Activated CD4-positive, alpha-beta T cell treated with anti-CD3 and anti-CD28 coated beads, Interleukin-2, amount 10 ng/mL, durations not matched to agents 7 days and 5 days (primary cell): ENCODE measurements at regions not wholly inside any gene's neighbourhood (a gene's known extent, or its start where the extent isn't known, plus 50 kb on each side); places are given as distances from the start of the nearest gene placed in this dataset.

Source experiments
- CTCF ChIA-PET: fragments of 350-600 bp; sonication (Branson Sonifier 250); formaldehyde crosslinking; loops from one replicate; lab custom pipeline; 2021; ENCODE audit warnings: antibody characterized with exemption; lab: Charles Lee
- POLR2A ChIA-PET: fragments of 350-600 bp; sonication (Branson Sonifier 250); formaldehyde crosslinking; loops from one replicate; lab custom pipeline; 2021; ENCODE audit warnings: antibody characterized with exemption; lab: Charles Lee
- DNase-seq: peaks from one replicate; pipeline ENCODE4 v3.0.0-alpha.2; 2020
- H3K27ac Mint-ChIP-seq: one replicate; pipeline ENCODE4 v1.8.0; 2021; ENCODE audit warnings: mild to moderate bottlenecking, moderate library complexity, mixed read lengths
- H3K27me3 Mint-ChIP-seq: one replicate; pipeline ENCODE4 v1.8.0; 2021; ENCODE audit warnings: mixed read lengths
- H3K36me3 Mint-ChIP-seq: one replicate; pipeline ENCODE4 v1.8.0; 2021; ENCODE audit warnings: low read depth, mixed read lengths
- H3K4me1 Mint-ChIP-seq: one replicate; pipeline ENCODE4 v1.8.0; 2021; ENCODE audit warnings: mixed read lengths
- H3K4me3 Mint-ChIP-seq: one replicate; pipeline ENCODE4 v1.8.0; 2021; ENCODE audit warnings: mild to moderate bottlenecking, moderate library complexity, mixed read lengths
- H3K9me3 Mint-ChIP-seq: one replicate; pipeline ENCODE4 v1.8.0; 2021; ENCODE audit warnings: mixed read lengths

DNA sequence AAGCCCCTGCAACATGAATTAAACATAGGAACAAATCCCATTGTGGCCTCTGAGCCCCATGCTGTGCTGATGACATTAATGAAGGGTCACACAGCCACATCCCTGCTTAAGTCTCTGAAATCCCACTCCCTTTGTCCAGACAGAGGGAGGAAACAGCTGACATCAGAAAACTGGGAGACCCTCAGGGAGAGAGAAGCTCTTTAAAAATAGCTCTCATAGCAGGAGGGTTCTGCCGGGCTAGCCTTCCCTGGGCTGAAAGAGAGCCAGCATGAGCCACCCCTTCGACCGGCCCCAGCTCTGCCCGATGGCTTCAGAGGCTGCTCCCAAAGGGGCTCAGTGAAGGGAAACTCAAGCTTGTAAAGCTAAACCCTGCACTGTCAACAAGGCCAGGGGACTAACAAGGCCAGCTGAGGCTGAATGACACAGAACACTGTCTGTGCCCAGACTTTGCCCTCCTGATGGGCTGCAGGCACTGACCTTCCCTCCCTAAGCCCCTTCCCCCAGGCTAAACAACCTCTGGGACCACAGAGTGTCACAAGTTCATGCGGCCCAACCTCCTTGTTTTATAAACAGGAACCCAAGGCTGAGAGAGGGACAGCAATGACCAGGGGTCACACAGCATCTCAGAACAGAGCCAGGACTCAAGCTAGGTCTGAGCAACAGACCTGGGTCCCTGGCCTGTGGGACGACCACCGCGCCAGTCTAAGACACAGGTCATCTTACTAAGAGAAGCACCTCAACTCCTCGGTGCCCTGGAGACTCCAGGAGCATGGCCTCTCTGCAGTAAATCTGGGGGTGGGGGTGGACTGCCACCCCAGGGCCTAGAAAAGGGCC, 163.8 kb downstream of the CHST1 start:
- ChIA-PET POLR2A (no interaction called here), CTCF (no interaction called here)
- H3K36me3 Mint-ChIP-seq = no peaks in the 10 kb centered on the region
- no peaks in the 10 kb centered on the region for H3K4me1 Mint-ChIP-seq
- H3K27me3 Mint-ChIP-seq = peaks cover 24% of the 10 kb centered on the region
- no peaks in the 10 kb centered on the region for H3K9me3 Mint-ChIP-seq
- no peak overlapping the region for H3K4me3 Mint-ChIP-seq
- H3K27ac Mint-ChIP-seq = no peak overlapping the region
- DNase-seq = no peak

GRCh38 chr11:45500451-45500850, 165.0 kb downstream of the CHST1 start:
- no peaks in the 10 kb centered on the region for H3K36me3 Mint-ChIP-seq
- CTCF ChIA-PET = no interaction called here
- H3K4me3 Mint-ChIP-seq = no peak overlapping the region
- POLR2A ChIA-PET = no interaction called here
- H3K27me3 Mint-ChIP-seq = peaks cover 25% of the 10 kb centered on the region
- no peak overlapping the region for H3K27ac Mint-ChIP-seq
- no peak for DNase-seq
- no peaks in the 10 kb centered on the region for H3K4me1 Mint-ChIP-seq
- H3K9me3 Mint-ChIP-seq = no peaks in the 10 kb centered on the region

GRCh38 chr11:45494738-45495137, 170.7 kb downstream of the CHST1 start:
- no peak overlapping the region for H3K4me3 Mint-ChIP-seq
- ChIA-PET POLR2A (no interaction called here), CTCF (no interaction called here)
- H3K36me3 Mint-ChIP-seq = no peaks in the 10 kb centered on the region
- H3K9me3 Mint-ChIP-seq = no peaks in the 10 kb centered on the region
- no peak overlapping the region for H3K27ac Mint-ChIP-seq
- H3K4me1 Mint-ChIP-seq = no peaks in the 10 kb centered on the region
- DNase-seq = no peak
- H3K27me3 Mint-ChIP-seq = peaks cover 32% of the 10 kb centered on the region

DNA sequence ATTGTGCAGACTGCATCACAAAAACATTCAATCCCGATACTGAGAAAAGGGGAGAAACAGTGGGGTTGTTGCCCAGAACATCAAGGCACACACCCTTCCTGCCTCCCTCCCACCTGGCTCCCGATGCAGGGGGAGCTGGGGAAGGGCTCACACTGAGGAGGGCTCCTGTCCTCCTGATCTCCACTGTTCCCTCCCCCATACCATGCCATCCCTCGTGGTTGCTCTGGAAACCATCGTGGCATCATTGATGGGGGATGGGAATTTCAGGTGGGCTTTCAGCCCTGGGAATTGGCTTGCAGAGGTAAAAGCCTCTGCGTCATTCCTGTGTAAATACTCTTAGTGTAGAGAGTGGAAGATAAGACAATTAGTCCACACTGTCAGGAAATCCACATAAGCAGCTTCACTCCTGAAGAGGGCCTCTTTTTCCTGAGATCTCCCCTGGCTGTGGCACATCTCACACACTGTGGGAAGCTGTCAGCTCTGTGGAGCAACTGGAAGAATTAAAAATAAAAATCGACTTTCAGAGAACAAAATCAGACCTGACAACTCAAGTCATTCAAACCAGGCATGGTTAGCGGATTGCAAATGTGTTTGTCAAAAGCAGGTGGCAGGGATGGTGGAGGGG, 176.0 kb downstream of the CHST1 start:
- POLR2A ChIA-PET = no interaction called here
- Mint-ChIP-seq H3K27ac (no peak overlapping the region), H3K9me3 (no peaks in the 10 kb centered on the region), H3K36me3 (no peaks in the 10 kb centered on the region), H3K4me1 (no peaks in the 10 kb centered on the region), H3K4me3 (no peak overlapping the region), H3K27me3 (peaks cover 6% of the 10 kb centered on the region)
- DNase-seq = no peak
- CTCF ChIA-PET = no interaction called here

DNA sequence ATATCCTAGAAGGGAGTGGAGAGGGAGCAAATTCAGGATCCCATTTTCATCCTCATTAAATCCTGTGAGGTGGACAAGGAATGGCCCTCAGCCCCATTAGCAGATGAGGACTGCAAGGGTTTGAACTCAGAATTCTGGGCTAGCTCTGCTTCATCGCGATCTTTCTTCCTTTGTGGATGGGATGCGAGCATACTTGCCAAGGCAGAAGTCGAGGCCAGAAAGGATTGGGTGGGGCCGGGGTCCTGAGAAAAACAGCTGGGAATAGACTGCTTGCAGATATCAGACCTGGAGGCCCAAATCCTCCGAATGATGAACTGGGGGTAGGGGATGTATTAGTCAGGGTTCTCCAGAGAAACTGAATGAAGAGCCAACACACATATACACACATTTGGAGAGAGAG, 179.0 kb downstream of the CHST1 start:
- Mint-ChIP-seq H3K27me3 (peaks cover 3% of the 10 kb centered on the region), H3K36me3 (no peaks in the 10 kb centered on the region), H3K4me3 (no peak overlapping the region), H3K9me3 (no peaks in the 10 kb centered on the region), H3K4me1 (no peaks in the 10 kb centered on the region), H3K27ac (no peak overlapping the region)
- ChIA-PET POLR2A (no interaction called here), CTCF (no interaction called here)
- DNase-seq = no peak

GRCh38 chr11:45485070-45485707, 180.2 kb downstream of the CHST1 start:
- H3K27ac Mint-ChIP-seq = no peak overlapping the region
- ChIA-PET CTCF (interaction anchor here (0.6 kb wide), 1 partner anchor 105 kb away, joined by 3 read pairs; no protein-coding TSS in a partner anchor), POLR2A (no interaction called here)
- no peaks in the 10 kb centered on the region for H3K27me3 Mint-ChIP-seq
- no peaks in the 10 kb centered on the region for H3K4me1 Mint-ChIP-seq
- no peaks in the 10 kb centered on the region for H3K9me3 Mint-ChIP-seq
- no peak overlapping the region for H3K4me3 Mint-ChIP-seq
- DNase-seq = no peak
- H3K36me3 Mint-ChIP-seq = no peaks in the 10 kb centered on the region

GRCh38 chr11:45484326-45484883, 181.0 kb downstream of the CHST1 start:
- Mint-ChIP-seq H3K36me3 (no peaks in the 10 kb centered on the region), H3K27ac (no peak overlapping the region), H3K4me3 (no peak overlapping the region), H3K9me3 (no peaks in the 10 kb centered on the region), H3K27me3 (no peaks in the 10 kb centered on the region), H3K4me1 (no peaks in the 10 kb centered on the region)
- POLR2A ChIA-PET = no interaction called here
- CTCF ChIA-PET = interaction anchor here (0.6 kb wide), 1 partner anchor 105 kb away, joined by 3 read pairs; no protein-coding TSS in a partner anchor
- DNase-seq = no peak

GRCh38 chr11:45483416-45483815, 182.0 kb downstream of the CHST1 start:
- DNase-seq = no peak
- POLR2A ChIA-PET = no interaction called here
- no peak overlapping the region for H3K4me3 Mint-ChIP-seq
- H3K27ac Mint-ChIP-seq = no peak overlapping the region
- no peaks in the 10 kb centered on the region for H3K4me1 Mint-ChIP-seq
- CTCF ChIA-PET = no interaction called here
- no peaks in the 10 kb centered on the region for H3K36me3 Mint-ChIP-seq
- H3K9me3 Mint-ChIP-seq = no peaks in the 10 kb centered on the region
- H3K27me3 Mint-ChIP-seq = peaks cover 2% of the 10 kb centered on the region

DNA sequence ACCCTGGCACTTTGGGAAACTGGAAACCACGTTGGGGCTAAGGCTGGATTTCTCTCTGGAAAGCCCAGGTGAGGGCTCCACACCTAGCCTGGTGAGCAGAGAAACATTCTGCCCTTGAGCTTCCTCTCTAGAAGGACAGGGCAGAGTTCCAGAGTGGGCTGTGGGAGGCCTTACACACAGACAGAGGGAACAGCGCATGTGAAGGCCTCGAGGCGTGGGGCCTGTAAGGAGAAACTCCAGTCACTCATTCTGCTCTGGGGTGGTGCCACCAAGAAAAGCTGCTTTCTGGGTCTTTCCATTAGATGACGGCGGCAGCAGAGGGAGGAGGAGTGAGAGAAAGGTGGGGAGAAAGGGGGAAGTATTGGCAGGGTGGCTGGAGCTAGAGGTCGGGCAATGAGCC, 183.1 kb downstream of the CHST1 start:
- no peaks in the 10 kb centered on the region for H3K36me3 Mint-ChIP-seq
- H3K27me3 Mint-ChIP-seq = peaks cover 2% of the 10 kb centered on the region
- POLR2A ChIA-PET = no interaction called here
- H3K4me1 Mint-ChIP-seq = no peaks in the 10 kb centered on the region
- H3K9me3 Mint-ChIP-seq = no peaks in the 10 kb centered on the region
- H3K4me3 Mint-ChIP-seq = no peak overlapping the region
- no peak overlapping the region for H3K27ac Mint-ChIP-seq
- DNase-seq = no peak
- CTCF ChIA-PET = no interaction called here

DNA sequence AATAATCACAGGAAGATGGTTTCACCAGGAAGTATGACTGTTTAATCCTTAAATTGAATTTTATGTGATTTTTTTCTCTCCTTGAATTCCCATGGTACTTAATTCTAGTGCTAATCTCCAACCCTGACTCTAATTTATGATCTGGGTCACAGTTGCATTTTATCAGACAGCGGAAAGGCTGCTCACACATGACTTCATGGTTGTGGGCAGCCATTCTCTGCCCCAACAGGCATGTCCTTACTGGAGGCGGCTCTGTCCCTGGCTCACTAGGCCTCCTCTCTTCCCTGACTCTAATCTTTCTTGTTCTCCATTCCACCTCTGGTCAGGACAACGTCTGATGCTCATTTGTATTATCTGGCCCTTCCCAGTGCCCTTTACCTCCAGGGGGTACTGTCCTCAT, 184.4 kb downstream of the CHST1 start:
- CTCF ChIA-PET = no interaction called here
- H3K27me3 Mint-ChIP-seq = peaks cover 3% of the 10 kb centered on the region

DNA sequence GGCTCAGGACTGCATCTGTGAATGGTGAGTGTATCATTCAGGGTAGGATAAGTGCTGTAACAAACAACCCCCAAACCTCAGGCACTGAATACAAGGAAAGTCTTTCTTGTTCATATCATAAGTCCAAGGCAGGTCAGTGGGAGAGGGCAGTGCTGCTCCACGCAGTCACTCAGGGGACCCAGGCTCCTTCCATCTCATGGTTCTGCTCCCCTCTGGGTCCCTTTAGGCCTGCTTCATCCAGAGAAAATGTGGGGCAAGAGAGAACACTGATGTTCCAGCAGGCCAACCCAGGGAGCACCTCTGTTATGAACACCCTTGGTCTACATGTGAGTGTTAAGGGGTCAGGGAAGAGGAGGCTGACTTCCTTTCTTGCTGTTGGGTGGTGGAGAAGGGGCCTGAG, 187.8 kb downstream of the CHST1 start:
- no peak for DNase-seq
- POLR2A ChIA-PET = interaction anchor here (0.6 kb wide), 1 partner anchor 53 kb away, joined by 3 read pairs; no protein-coding TSS in a partner anchor
- CTCF ChIA-PET = no interaction called here
- Mint-ChIP-seq H3K4me3 (no peak overlapping the region), H3K9me3 (no peaks in the 10 kb centered on the region), H3K4me1 (no peaks in the 10 kb centered on the region), H3K36me3 (no peaks in the 10 kb centered on the region), H3K27ac (no peak overlapping the region), H3K27me3 (peaks cover 7% of the 10 kb centered on the region)

More for the DNA sequence above, 184.4 kb downstream of the CHST1 start:
- DNase-seq = no peak
- Mint-ChIP-seq H3K4me1 (no peaks in the 10 kb centered on the region), H3K36me3 (no peaks in the 10 kb centered on the region), H3K27ac (no peak overlapping the region), H3K9me3 (no peaks in the 10 kb centered on the region), H3K4me3 (no peak overlapping the region)
- POLR2A ChIA-PET = no interaction called here

- ChIA-PET CTCF (no interaction called here), POLR2A (no interaction called here)
- no peaks in the 10 kb centered on the region for H3K4me1 Mint-ChIP-seq
- DNase-seq = no peak
- peaks cover 7% of the 10 kb centered on the region for H3K27me3 Mint-ChIP-seq
- no peaks in the 10 kb centered on the region for H3K36me3 Mint-ChIP-seq
- H3K27ac Mint-ChIP-seq = no peak overlapping the region
- H3K9me3 Mint-ChIP-seq = no peaks in the 10 kb centered on the region
- no peak overlapping the region for H3K4me3 Mint-ChIP-seq
These were observed 189.3 kb downstream of the CHST1 start for GRCh38 chr11:45476126-45476525.

DNA sequence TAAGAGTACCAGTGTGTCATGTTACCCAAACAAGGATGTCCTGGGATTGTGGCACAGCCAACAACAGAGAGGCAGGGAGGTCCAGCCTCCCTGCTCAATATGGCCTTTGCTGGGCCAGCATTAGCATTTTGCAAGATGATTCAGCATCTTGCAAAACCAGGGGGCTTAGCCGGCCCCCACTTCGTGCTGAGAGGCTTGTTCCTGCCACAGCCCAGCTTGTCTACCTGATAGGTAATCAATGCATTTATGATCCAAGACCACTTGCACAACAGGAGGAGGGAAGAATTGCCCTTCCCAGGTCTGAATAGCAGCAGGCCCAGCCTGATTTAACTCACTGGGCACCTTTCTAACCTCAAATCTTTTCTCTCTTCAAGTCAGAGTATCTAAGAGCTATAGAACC, 189.0 kb upstream of the SYT13 start:
- no peak overlapping the region for H3K4me3 Mint-ChIP-seq
- no peaks in the 10 kb centered on the region for H3K36me3 Mint-ChIP-seq
- no peak for DNase-seq
- CTCF ChIA-PET = no interaction called here
- H3K4me1 Mint-ChIP-seq = no peaks in the 10 kb centered on the region
- no peaks in the 10 kb centered on the region for H3K9me3 Mint-ChIP-seq
- no peak overlapping the region for H3K27ac Mint-ChIP-seq
- POLR2A ChIA-PET = no interaction called here
- peaks cover 7% of the 10 kb centered on the region for H3K27me3 Mint-ChIP-seq
